OCI-LY3 (cell line): ENCODE measurements at regions not wholly inside any gene's neighbourhood (a gene's known extent, or its start where the extent isn't known, plus 50 kb on each side); places are given as distances from the start of the nearest gene placed in this dataset.

Experiments
- EZH2phosphoT487 ChIP-seq: fragments of 200-600 bp; shearing (Covaris generic); IDR thresholded peaks from 2 replicates; pipeline ENCODE4 v1.6.1; 2018; ENCODE audit warnings: antibody characterized with exemption, mixed run types, low read depth
- TF ChIP-seq, protein P1 (sequence below): fragments of 200-600, 300-600 bp; sonication (generic); IDR thresholded peaks from 2 replicates; pipeline ENCODE4 v1.5.1; 2014; ENCODE audit warnings: antibody characterized with exemption, low read length, low read depth

DNA sequence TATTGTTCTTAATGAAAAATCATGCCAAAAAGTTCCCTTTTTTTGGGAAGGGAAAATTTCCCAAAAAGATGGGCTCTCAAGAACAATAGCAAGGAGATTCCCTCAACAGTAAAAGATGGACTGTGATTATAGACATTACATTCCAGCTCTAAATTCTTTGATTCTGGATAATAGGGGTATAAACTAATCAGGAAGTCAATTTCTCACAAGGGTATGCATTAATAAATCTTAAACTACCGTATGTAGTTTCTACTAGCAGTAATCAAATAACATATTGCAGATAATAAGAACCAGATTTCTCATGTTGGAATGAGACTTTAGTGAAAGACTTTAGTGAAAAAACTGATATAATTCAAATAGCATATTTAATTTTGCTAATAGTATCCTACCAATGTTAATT lies 144.8 kb upstream of the PTPRG start:
- TF ChIP-seq, protein P1, sequence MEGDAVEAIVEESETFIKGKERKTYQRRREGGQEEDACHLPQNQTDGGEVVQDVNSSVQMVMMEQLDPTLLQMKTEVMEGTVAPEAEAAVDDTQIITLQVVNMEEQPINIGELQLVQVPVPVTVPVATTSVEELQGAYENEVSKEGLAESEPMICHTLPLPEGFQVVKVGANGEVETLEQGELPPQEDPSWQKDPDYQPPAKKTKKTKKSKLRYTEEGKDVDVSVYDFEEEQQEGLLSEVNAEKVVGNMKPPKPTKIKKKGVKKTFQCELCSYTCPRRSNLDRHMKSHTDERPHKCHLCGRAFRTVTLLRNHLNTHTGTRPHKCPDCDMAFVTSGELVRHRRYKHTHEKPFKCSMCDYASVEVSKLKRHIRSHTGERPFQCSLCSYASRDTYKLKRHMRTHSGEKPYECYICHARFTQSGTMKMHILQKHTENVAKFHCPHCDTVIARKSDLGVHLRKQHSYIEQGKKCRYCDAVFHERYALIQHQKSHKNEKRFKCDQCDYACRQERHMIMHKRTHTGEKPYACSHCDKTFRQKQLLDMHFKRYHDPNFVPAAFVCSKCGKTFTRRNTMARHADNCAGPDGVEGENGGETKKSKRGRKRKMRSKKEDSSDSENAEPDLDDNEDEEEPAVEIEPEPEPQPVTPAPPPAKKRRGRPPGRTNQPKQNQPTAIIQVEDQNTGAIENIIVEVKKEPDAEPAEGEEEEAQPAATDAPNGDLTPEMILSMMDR = no peak
- no peak for TF ChIP-seq EZH2phosphoT487
